Trophoblast cell (in vitro differentiated cells and primary cell): ENCODE measurements at regions not wholly inside any gene's neighbourhood (a gene's known extent, or its start where the extent isn't known, plus 50 kb on each side); places are given as distances from the start of the nearest gene placed in this dataset.

Source experiments
- DNase-seq, 2 donors: peaks; one replicate each; pipeline ENCODE4 v3.0.0-alpha.2; 2016
- H2AFZ ChIP-seq: 2 replicates; pipeline ENCODE4 v1.6.1; 2013; ENCODE audit warnings: low read length, moderate library complexity, mild to moderate bottlenecking; ENCODE audit not compliant: insufficient read depth, poor library complexity
- H2AK5ac ChIP-seq: 2 replicates; pipeline ENCODE4 v1.6.1; 2013; ENCODE audit warnings: mild to moderate bottlenecking, low read length
- H2BK120ac ChIP-seq: 2 replicates; pipeline ENCODE4 v1.6.1; 2013; ENCODE audit warnings: low read length, mild to moderate bottlenecking, moderate library complexity; ENCODE audit not compliant: insufficient read depth, poor library complexity
- H2BK12ac ChIP-seq: 2 replicates; pipeline ENCODE4 v1.6.1; 2013; ENCODE audit warnings: mild to moderate bottlenecking, low read length, moderate library complexity
- H2BK5ac ChIP-seq: 2 replicates; pipeline ENCODE4 v1.6.1; 2013; ENCODE audit warnings: low read length, low read depth, moderate library complexity, mild to moderate bottlenecking; ENCODE audit not compliant: poor library complexity
- H3K14ac ChIP-seq: 2 replicates; pipeline ENCODE4 v1.6.1; 2013; ENCODE audit warnings: mild to moderate bottlenecking, low read length
- H3K18ac ChIP-seq: 2 replicates; pipeline ENCODE4 v1.6.1; 2013; ENCODE audit warnings: mild to moderate bottlenecking, low read length
- H3K23ac ChIP-seq: 2 replicates; pipeline ENCODE4 v1.6.1; 2013; ENCODE audit warnings: low read length
- H3K27ac ChIP-seq: 2 replicates; pipeline ENCODE4 v1.5.1; 2013; ENCODE audit warnings: low read depth, mild to moderate bottlenecking, inconsistent platforms, low read length, moderate library complexity
- H3K27me3 ChIP-seq: 2 replicates; pipeline ENCODE4 v1.6.1; 2013; ENCODE audit warnings: inconsistent platforms, mild to moderate bottlenecking, low read length, moderate library complexity; ENCODE audit not compliant: insufficient read depth
- H3K36me3 ChIP-seq, 2 experiments: 1 replicate in 1 of 2; 2 replicates in 1 of 2; pipeline ENCODE4 v1.6.1; 2013; ENCODE audit warnings: low read length in 2 of 2, mild to moderate bottlenecking in 2 of 2, moderate library complexity in 1 of 2; ENCODE audit not compliant: insufficient read depth in 2 of 2, control insufficient read depth in 1 of 2
- H3K4ac ChIP-seq: 2 replicates; pipeline ENCODE4 v1.6.1; 2013; ENCODE audit warnings: low read depth, mild to moderate bottlenecking, low read length, moderate library complexity
- H3K4me1 ChIP-seq, 2 experiments: 1 replicate in 1 of 2; 2 replicates in 1 of 2; pipeline ENCODE4 v1.6.1; 2013; ENCODE audit warnings: low read length in 2 of 2, mild to moderate bottlenecking in 2 of 2, moderate library complexity in 1 of 2; ENCODE audit not compliant: insufficient read depth in 2 of 2, control insufficient read depth in 1 of 2
- H3K4me2 ChIP-seq: 2 replicates; pipeline ENCODE4 v1.6.1; 2013; ENCODE audit warnings: inconsistent platforms, mild to moderate bottlenecking, low read length, moderate library complexity
- H3K4me3 ChIP-seq: 2 replicates; pipeline ENCODE4 v1.5.1; 2013; ENCODE audit warnings: mild to moderate bottlenecking, low read depth, low read length, inconsistent platforms
- H3K79me1 ChIP-seq: one replicate; pipeline ENCODE4 v1.6.1; 2013; ENCODE audit warnings: low read length
- H3K79me2 ChIP-seq: 2 replicates; pipeline ENCODE4 v1.6.1; 2013; ENCODE audit warnings: low read length, mild to moderate bottlenecking; ENCODE audit not compliant: control insufficient read depth, insufficient read depth, poor library complexity
- H3K9ac ChIP-seq: 2 replicates; pipeline ENCODE4 v1.6.1; 2013; ENCODE audit warnings: mild to moderate bottlenecking, low read length
- H3K9me3 ChIP-seq: 2 replicates; pipeline ENCODE4 v1.6.1; 2013; ENCODE audit warnings: low read depth, mild to moderate bottlenecking, control low read depth, inconsistent platforms, low read length; ENCODE audit not compliant: insufficient read depth
- H4K12ac ChIP-seq: 2 replicates; pipeline ENCODE4 v1.6.1; 2013; ENCODE audit warnings: low read depth, mild to moderate bottlenecking, low read length, moderate library complexity
- H4K8ac ChIP-seq: 2 replicates; pipeline ENCODE4 v1.6.1; 2013; ENCODE audit warnings: low read depth, mild to moderate bottlenecking, low read length, moderate library complexity
- H4K91ac ChIP-seq: one replicate; pipeline ENCODE4 v1.6.1; 2013; ENCODE audit warnings: low read depth, mild to moderate bottlenecking, low read length, moderate library complexity
- WGBS: extraction: QIAGEN DNeasy Blood & Tissue Kit; methylation state at CpG from one replicate; pipeline ENCODE4 v1.1.7; 2013; ENCODE audit warnings: missing lambda C conversion rate; ENCODE audit not compliant: insufficient read length, insufficient coverage; ENCODE audit errors: extremely low coverage; 5-methylcytosine and 5-hydroxymethylcytosine counted together

DNA sequence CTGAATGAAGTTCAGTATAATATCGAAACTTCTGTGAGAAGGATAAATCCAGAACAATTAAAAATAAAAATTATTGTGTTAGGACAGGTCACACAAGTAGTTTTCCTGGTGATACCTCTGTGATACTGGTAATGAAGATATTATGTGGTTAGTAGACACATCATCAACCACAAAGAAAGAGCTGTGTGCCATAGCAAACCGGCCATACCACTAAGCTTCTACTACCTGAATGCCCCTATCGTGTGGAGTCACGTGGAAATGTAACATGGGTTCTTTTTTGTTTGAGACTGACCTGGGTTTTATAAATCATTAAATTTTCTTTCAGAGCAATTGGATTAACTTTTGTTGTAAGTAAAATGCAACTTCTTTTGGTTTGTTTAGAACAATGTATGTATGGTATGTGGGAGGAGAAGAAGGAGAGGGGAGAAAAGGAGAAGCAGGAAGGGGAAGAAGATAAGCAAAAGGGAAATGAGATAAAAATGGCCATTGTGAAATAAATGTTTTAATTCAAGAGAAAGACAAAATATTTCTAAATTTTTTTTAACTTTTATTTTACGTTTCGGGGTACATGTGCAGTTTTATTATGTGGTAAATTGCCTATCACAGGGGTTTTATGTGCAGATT is 58.2 kb upstream of the LRRC8B start:
- H2BK120ac ChIP-seq: no peak overlapping the region
- no peaks in the 10 kb centered on the region for H3K9me3 ChIP-seq
- H4K91ac ChIP-seq: no peak overlapping the region
- no peak overlapping the region for H3K4ac ChIP-seq
- H4K12ac ChIP-seq: no peak overlapping the region
- no peaks in the 10 kb centered on the region for H3K36me3 ChIP-seq
- no peak overlapping the region for H3K23ac ChIP-seq
- no peak overlapping the region for H3K9ac ChIP-seq
- H2BK12ac ChIP-seq: no peak overlapping the region
- H2AFZ ChIP-seq: no peak overlapping the region
- no peaks in the 10 kb centered on the region for H3K79me2 ChIP-seq
- no peaks in the 10 kb centered on the region for H3K27me3 ChIP-seq
- no peak overlapping the region for H3K18ac ChIP-seq
- no peak overlapping the region for H3K4me2 ChIP-seq
- peak in 1 of 2 donors; percentile 17 for DNase-seq
- H3K27ac ChIP-seq: no peak overlapping the region
- no peaks in the 10 kb centered on the region for H3K79me1 ChIP-seq
- no peaks in the 10 kb centered on the region for H3K4me1 ChIP-seq
- no CpG with 5 or more reads among the region's 6 CpGs for WGBS
- H3K14ac ChIP-seq: no peak overlapping the region
- H2AK5ac ChIP-seq: no peak overlapping the region
- H4K8ac ChIP-seq: no peak overlapping the region
- H3K4me3 ChIP-seq: no peak overlapping the region
- no peak overlapping the region for H2BK5ac ChIP-seq

DNA sequence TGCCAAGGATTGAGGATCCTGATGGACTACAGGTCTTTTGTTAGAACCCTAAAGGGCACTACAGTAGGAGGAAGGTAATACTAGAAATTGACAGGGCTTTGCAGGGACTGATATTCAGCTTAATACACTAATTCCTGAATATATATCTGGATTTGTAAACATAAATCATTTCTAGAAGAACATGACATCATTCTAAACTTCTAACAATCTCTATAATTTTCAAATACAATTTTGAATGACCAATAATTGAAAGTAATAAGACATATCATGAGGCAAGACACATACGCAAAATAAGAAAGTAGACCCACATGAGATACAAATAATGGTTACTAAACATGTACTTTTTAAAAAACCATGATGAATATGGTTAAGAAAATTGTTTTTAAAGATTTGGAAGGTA is 52.4 kb upstream of the LRRC8B start:
- Histone ChIP-seq H3K79me2 (no peaks in the 10 kb centered on the region), H2AK5ac (no peak overlapping the region), H3K9me3 (peaks cover 2% of the 10 kb centered on the region), H3K9ac (no peak overlapping the region), H3K23ac (no peak overlapping the region), H3K27me3 (no peaks in the 10 kb centered on the region), H3K14ac (no peak overlapping the region), H4K91ac (no peak overlapping the region), H2BK120ac (no peak overlapping the region), H4K12ac (no peak overlapping the region), H4K8ac (no peak overlapping the region), H2BK12ac (no peak overlapping the region), H3K4me1 (no peaks in the 10 kb centered on the region), H2AFZ (no peak overlapping the region), H3K79me1 (no peaks in the 10 kb centered on the region), H3K4ac (no peak overlapping the region), H3K4me3 (no peak overlapping the region), H3K36me3 (no peaks in the 10 kb centered on the region), H3K4me2 (no peak overlapping the region), H2BK5ac (no peak overlapping the region), H3K27ac (no peak overlapping the region), H3K18ac (no peak overlapping the region)
- DNase-seq: no peak
- no CpG with 5 or more reads among the region's 1 CpG for WGBS

DNA sequence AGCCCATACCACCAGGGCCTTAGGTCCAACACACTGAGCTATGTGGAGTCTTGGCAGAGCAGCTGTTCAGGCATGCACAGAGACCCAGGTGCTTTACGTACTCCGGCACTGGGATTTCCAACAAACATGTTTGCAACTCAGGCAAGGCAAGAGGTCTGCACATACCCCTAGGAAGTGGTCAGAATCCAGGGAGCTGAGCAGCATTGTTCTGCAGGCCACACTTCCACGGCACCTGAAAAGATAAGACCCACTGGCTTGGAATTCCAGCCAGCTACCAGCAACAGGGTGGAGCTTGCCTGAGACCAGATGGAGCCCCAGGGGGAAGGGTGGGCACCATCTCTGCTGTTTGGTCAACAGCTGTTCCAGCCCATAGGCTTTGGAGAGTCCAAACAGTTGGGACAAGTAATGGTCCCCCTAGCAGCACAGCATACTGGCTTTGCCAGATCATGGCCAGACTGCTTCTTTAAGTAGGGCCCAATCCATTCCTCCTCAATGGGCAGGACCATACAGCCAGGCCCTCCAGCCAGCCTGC is 51.7 kb upstream of the LRRC8B start:
- Histone ChIP-seq H3K4me3 (peak overlapping the region; percentile 14), H3K4ac (no peak overlapping the region), H2AFZ (no peak overlapping the region), H3K4me2 (no peak overlapping the region), H2BK120ac (no peak overlapping the region), H3K79me2 (no peaks in the 10 kb centered on the region), H3K79me1 (no peaks in the 10 kb centered on the region), H3K36me3 (no peaks in the 10 kb centered on the region), H4K12ac (no peak overlapping the region), H3K27me3 (no peaks in the 10 kb centered on the region), H2BK12ac (no peak overlapping the region), H3K9ac (no peak overlapping the region), H3K4me1 (no peaks in the 10 kb centered on the region), H3K23ac (no peak overlapping the region), H3K27ac (no peak overlapping the region), H3K9me3 (peaks cover 2% of the 10 kb centered on the region), H2AK5ac (no peak overlapping the region), H4K8ac (no peak overlapping the region), H2BK5ac (no peak overlapping the region), H3K14ac (no peak overlapping the region), H3K18ac (no peak overlapping the region), H4K91ac (no peak overlapping the region)
- DNase-seq: peak; percentile 82 to 86
- WGBS: no CpG with 5 or more reads among the region's 3 CpGs
